Calu3 (cell line): ENCODE measurements at regions not wholly inside any gene's neighbourhood (a gene's known extent, or its start where the extent isn't known, plus 50 kb on each side); places are given as distances from the start of the nearest gene placed in this dataset.

Experiments
- BruUV-seq: library from RNA; stranded (reverse); fragments of 400-500 nt; replicated peaks from 2 replicates; lab custom pipeline; 2021; lab: Mats Ljungman, UMichigan
- CTCF ChIA-PET: fragments of 300-600 bp; sonication (Branson Sonifier 250); formaldehyde crosslinking; loops from one replicate; lab custom pipeline; 2022; ENCODE audit warnings: antibody characterized with exemption; lab: Charles Lee
- DNase-seq: peaks from one replicate; pipeline ENCODE4 v3.0.0; 2022
- H3K27ac Mint-ChIP-seq: one replicate; pipeline ENCODE4 v1.8.0; 2022; ENCODE audit warnings: mixed read lengths; ENCODE audit not compliant: unreplicated experiment
- H3K27me3 Mint-ChIP-seq: one replicate; pipeline ENCODE4 v1.8.0; 2022; ENCODE audit warnings: mixed read lengths; ENCODE audit not compliant: unreplicated experiment
- H3K36me3 Mint-ChIP-seq: one replicate; pipeline ENCODE4 v1.8.0; 2022; ENCODE audit warnings: mild to moderate bottlenecking, moderate library complexity, mixed read lengths; ENCODE audit not compliant: insufficient read depth, unreplicated experiment
- H3K4me1 Mint-ChIP-seq: one replicate; pipeline ENCODE4 v1.8.0; 2022; ENCODE audit warnings: mild to moderate bottlenecking, low read depth, mixed read lengths; ENCODE audit not compliant: unreplicated experiment
- H3K4me3 Mint-ChIP-seq: one replicate; pipeline ENCODE4 v1.8.0; 2022; ENCODE audit warnings: mild to moderate bottlenecking, low read depth, moderate library complexity, mixed read lengths; ENCODE audit not compliant: unreplicated experiment
- H3K9me3 Mint-ChIP-seq: one replicate; pipeline ENCODE4 v1.8.0; 2022; ENCODE audit warnings: low read depth, mixed read lengths; ENCODE audit not compliant: unreplicated experiment
- intact Hi-C: fragments of 100-400 bp; cut with micrococcal nuclease; formaldehyde crosslinking; loops from one replicate; pipeline ENCODE4 v1.10.0; 2022; ENCODE audit not compliant: unreplicated experiment
- TF ChIP-seq, protein P1 (sequence below): fragments of 200-600 bp; IDR thresholded peaks from one replicate; pipeline ENCODE4 v1.8.0; 2022; ENCODE audit warnings: antibody characterized with exemption; ENCODE audit not compliant: unreplicated experiment

DNA sequence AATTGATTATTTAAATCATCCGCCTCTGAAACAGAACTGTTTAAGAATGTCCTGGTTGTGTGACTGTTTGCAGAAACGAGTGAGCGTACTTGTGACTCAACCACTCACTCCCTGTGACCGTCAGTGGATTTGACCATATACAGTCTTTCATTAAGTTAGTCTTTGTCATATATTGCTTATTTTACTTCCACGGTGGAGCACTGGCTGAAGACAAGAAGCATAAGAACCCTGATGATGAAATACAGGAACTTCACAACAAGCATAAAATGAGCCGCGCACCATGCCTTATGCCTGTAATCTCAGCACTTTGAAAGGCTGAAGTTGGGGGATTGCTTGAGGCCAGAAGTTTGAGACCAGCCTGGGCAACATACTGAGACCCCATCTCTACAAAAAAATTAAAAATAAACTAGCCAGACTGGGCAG, 194.0 kb downstream of the TOMM20 start:
- intact Hi-C loops, result no loop called here
- no peak for DNase-seq
- H3K36me3 Mint-ChIP-seq, result no peaks in the 10 kb centered on the region
- H3K4me3 Mint-ChIP-seq, result no peak overlapping the region
- no peaks in the 10 kb centered on the region for H3K9me3 Mint-ChIP-seq
- H3K4me1 Mint-ChIP-seq, result peaks cover 15% of the 10 kb centered on the region
- no peak overlapping the region for H3K27ac Mint-ChIP-seq
- TF ChIP-seq, protein P1, sequence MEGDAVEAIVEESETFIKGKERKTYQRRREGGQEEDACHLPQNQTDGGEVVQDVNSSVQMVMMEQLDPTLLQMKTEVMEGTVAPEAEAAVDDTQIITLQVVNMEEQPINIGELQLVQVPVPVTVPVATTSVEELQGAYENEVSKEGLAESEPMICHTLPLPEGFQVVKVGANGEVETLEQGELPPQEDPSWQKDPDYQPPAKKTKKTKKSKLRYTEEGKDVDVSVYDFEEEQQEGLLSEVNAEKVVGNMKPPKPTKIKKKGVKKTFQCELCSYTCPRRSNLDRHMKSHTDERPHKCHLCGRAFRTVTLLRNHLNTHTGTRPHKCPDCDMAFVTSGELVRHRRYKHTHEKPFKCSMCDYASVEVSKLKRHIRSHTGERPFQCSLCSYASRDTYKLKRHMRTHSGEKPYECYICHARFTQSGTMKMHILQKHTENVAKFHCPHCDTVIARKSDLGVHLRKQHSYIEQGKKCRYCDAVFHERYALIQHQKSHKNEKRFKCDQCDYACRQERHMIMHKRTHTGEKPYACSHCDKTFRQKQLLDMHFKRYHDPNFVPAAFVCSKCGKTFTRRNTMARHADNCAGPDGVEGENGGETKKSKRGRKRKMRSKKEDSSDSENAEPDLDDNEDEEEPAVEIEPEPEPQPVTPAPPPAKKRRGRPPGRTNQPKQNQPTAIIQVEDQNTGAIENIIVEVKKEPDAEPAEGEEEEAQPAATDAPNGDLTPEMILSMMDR, result no peak
- H3K27me3 Mint-ChIP-seq, result no peaks in the 10 kb centered on the region
- CTCF ChIA-PET, result no interaction called here
- BruUV-seq, result no TSS peak

DNA sequence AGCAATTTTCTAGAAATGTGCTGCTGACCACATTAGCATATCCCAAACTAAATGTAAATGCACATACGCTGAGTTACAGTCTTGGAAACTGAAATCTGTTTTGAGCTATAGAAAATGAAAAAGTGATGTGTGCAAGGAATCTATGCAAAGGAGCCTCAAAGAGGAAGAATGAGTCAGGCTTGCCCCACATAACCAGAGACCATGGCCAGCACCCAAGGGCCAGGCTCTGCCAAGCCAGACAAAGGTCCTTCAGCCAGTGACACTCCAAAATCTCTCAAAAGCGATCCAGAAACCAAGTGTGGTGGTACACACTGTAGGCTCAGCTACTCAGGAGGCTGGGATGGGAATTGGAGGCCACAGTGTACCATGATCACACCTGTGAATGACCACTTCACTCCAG, 195.2 kb downstream of the TOMM20 start:
- Mint-ChIP-seq H3K27ac (no peak overlapping the region), H3K4me3 (no peak overlapping the region), H3K27me3 (no peaks in the 10 kb centered on the region), H3K36me3 (no peaks in the 10 kb centered on the region), H3K9me3 (no peaks in the 10 kb centered on the region), H3K4me1 (peaks cover 15% of the 10 kb centered on the region)
- no TSS peak for BruUV-seq
- TF ChIP-seq, protein P1, result no peak
- intact Hi-C loops, result no loop called here
- DNase-seq, result no peak
- CTCF ChIA-PET, result interaction anchor here (0.7 kb wide), 1 partner anchor 24 kb away, joined by 5 read pairs; no protein-coding TSS in a partner anchor

DNA sequence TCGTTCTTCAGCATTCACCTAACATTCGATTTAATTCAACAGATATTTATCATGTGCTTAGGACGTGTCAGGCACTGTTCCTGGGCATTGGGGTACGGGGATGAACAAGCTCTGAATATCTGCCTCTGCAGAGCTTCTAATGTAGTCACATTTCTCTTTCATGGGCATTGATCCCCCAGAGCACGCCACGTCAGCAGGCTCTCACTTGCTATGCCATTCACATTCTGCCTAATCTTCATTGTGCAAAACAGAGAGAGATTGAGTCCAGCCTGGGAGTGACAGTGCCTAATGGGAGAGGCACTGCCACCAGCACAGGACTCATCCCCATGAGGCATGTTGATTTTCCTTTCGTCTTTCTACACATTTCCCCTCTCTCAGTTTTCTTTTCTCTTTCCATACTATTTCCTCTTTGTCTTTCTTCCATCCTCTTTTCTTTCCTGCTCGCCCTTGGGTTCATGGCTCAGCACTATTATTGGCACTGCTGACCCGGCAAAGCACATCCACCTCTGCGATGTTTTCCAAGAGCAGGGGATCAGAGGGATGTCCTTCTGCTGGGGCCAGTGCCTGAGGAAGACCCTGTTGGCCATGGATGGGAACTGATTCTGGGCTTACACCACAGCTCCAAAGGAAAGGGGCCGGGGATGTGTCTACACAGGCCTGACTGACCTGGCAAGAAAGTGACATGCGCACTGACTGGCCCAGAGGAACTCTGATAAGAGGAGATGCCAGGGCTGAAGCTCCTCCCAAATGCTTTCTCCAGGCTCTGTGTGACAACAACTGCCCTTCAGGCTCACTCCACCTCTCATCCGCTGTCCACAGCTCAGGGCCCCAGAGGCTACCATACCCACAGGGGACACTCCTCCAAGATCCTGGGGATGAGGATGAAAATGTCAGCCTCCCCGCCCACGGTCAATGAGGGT, 195.9 kb downstream of the TOMM20 start:
- DNase-seq, result no peak
- H3K27me3 Mint-ChIP-seq, result no peaks in the 10 kb centered on the region

DNA sequence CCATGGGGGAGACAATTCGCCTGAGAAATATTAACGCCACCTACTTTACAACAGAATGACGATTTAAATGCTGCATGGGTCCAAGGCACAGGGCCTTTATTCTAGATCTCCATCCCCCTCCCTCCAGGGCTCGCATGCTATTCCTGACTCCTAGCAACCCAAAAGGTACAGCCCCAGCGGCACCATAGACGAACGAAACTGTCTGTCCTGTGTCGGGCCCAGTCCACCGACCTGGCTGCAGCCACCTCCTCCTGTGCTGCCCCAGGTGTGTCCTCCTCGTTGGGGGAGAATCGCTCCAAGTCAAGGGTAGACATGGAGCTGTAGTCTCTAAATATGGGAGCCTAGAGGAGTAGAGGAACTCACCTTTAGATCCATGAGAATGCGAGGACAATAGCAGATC, 196.5 kb downstream of the TOMM20 start:
- Mint-ChIP-seq H3K4me1 (peaks cover 26% of the 10 kb centered on the region), H3K27ac (no peak overlapping the region), H3K36me3 (no peaks in the 10 kb centered on the region), H3K27me3 (no peaks in the 10 kb centered on the region), H3K4me3 (no peak overlapping the region), H3K9me3 (no peaks in the 10 kb centered on the region)
- no TSS peak for BruUV-seq
- CTCF ChIA-PET, result no interaction called here
- TF ChIP-seq, protein P1, result no peak
- intact Hi-C loops, result no loop called here
- no peak for DNase-seq

More for the DNA sequence above, 195.9 kb downstream of the TOMM20 start:
- BruUV-seq, result no TSS peak
- Mint-ChIP-seq H3K4me1 (peaks cover 20% of the 10 kb centered on the region), H3K4me3 (no peak overlapping the region), H3K9me3 (no peaks in the 10 kb centered on the region), H3K36me3 (no peaks in the 10 kb centered on the region), H3K27ac (no peak overlapping the region)
- intact Hi-C loops, result no loop called here
- CTCF ChIA-PET, result no interaction called here
- TF ChIP-seq, protein P1, result no peak
